Neutrophil (primary cell): ENCODE measurements at regions not wholly inside any gene's neighbourhood (a gene's known extent, or its start where the extent isn't known, plus 50 kb on each side); places are given as distances from the start of the nearest gene placed in this dataset.
"Not testable (repeated sequence)": the region's sequence is repeated elsewhere in the genome, so short reads cannot be mapped to it uniquely, and the experiment has no call there.

Experiments used
- H3K27ac ChIP-seq: fragments of 200-600 bp; sonication (generic); 2 replicates; pipeline ENCODE4 v1.5.1; 2016; ENCODE audit warnings: mild to moderate bottlenecking, moderate library complexity
- H3K27me3 ChIP-seq: fragments of 200-600 bp; sonication (generic); 2 replicates; pipeline ENCODE4 v1.6.0; 2016; ENCODE audit warnings: mild to moderate bottlenecking
- H3K36me3 ChIP-seq: fragments of 200-600 bp; sonication (generic); 2 replicates; pipeline ENCODE4 v1.5.1; 2017
- H3K4me1 ChIP-seq, 2 experiments: fragments of 200-600 bp in 1 of 2; sonication (generic) in 1 of 2; 1 replicate in 1 of 2; 2 replicates in 1 of 2; pipeline versions ENCODE4 v1.5.1 to v1.6.1; 2013 to 2016; ENCODE audit warnings: low read depth in 1 of 2, low read length in 1 of 2, mild to moderate bottlenecking in 1 of 2, moderate library complexity in 1 of 2; ENCODE audit not compliant: control insufficient read depth in 1 of 2, insufficient read depth in 1 of 2
- H3K4me3 ChIP-seq, 2 experiments: fragments of 200-600 bp in 1 of 2; sonication (generic) in 1 of 2; 1 replicate in 1 of 2; 2 replicates in 1 of 2; pipeline ENCODE4 v1.5.1; 2013 to 2016; ENCODE audit warnings: low read depth in 1 of 2, low read length in 1 of 2, mild to moderate bottlenecking in 1 of 2, moderate library complexity in 1 of 2
- H3K9me3 ChIP-seq: fragments of 200-600 bp; sonication (generic); 2 replicates; pipeline ENCODE4 v1.5.1; 2016
- TF ChIP-seq, protein P1 (sequence below): fragments of 200-600 bp; sonication (generic); IDR thresholded peaks from 2 replicates; pipeline ENCODE4 v1.5.1; 2016; ENCODE audit warnings: antibody characterized with exemption

DNA sequence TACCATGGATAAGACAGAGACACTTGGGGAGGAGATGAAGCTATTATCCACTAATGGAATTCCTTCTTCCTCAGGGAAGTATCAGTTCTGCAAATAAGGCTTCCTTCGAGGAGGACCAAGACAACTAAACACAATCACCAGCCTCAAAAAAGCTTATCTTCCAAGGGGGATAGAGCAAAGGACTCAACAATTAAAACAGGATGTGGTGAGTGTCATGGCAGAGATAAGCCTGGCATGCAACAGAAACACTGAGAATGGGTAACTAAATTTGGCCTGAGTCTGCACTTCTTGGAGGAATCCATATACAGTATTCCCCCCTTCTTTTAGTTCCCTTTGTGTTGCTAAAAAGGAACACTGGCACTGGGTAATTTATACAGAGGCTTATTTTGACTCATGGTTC lies 1285.2 kb downstream of the GATA3 start:
- Histone ChIP-seq H3K4me1 (no peaks in the 10 kb centered on the region), H3K27ac (no peak overlapping the region), H3K9me3 (no peaks in the 10 kb centered on the region), H3K27me3 (no peaks in the 10 kb centered on the region), H3K36me3 (no peaks in the 10 kb centered on the region), H3K4me3 (no peak overlapping the region)
- TF ChIP-seq, protein P1, sequence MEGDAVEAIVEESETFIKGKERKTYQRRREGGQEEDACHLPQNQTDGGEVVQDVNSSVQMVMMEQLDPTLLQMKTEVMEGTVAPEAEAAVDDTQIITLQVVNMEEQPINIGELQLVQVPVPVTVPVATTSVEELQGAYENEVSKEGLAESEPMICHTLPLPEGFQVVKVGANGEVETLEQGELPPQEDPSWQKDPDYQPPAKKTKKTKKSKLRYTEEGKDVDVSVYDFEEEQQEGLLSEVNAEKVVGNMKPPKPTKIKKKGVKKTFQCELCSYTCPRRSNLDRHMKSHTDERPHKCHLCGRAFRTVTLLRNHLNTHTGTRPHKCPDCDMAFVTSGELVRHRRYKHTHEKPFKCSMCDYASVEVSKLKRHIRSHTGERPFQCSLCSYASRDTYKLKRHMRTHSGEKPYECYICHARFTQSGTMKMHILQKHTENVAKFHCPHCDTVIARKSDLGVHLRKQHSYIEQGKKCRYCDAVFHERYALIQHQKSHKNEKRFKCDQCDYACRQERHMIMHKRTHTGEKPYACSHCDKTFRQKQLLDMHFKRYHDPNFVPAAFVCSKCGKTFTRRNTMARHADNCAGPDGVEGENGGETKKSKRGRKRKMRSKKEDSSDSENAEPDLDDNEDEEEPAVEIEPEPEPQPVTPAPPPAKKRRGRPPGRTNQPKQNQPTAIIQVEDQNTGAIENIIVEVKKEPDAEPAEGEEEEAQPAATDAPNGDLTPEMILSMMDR: no peak

DNA sequence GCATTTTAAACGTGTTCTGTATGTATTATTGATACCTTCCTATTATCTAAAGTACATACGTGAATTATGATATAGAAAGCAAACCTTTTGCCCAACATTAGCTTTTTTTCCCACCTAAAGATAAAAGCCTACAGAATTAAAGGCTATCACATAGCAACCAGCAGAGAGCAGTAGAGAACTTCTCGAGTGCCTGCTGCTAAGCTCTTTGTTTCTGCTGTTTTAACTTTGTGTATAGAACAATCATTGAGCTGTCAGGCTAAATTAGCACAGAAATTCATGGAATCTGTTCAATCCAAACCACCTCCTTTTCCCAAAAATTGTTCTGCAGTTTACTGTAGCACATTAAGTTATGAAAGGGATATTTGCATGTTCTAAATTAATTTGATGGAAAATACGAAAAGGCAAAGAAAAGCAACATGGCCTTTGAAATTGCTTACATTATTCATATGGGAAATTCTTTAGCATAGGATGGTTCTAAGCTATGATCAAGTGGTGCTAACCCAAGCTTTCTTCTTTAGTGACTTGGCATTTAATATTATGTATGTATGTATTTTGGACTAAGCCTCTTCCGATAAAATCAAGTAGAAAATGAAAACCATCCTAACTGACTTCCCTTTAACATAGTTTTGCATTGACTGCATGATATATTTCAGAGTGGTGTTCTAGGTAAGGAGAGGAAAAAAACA lies 1288.5 kb downstream of the GATA3 start:
- H3K4me1 ChIP-seq: no peaks in the 10 kb centered on the region
- no peaks in the 10 kb centered on the region for H3K9me3 ChIP-seq
- no peaks in the 10 kb centered on the region for H3K27me3 ChIP-seq
- no peak overlapping the region for H3K27ac ChIP-seq
- no peaks in the 10 kb centered on the region for H3K36me3 ChIP-seq
- TF ChIP-seq, protein P1: no peak
- H3K4me3 ChIP-seq: no peak overlapping the region

DNA sequence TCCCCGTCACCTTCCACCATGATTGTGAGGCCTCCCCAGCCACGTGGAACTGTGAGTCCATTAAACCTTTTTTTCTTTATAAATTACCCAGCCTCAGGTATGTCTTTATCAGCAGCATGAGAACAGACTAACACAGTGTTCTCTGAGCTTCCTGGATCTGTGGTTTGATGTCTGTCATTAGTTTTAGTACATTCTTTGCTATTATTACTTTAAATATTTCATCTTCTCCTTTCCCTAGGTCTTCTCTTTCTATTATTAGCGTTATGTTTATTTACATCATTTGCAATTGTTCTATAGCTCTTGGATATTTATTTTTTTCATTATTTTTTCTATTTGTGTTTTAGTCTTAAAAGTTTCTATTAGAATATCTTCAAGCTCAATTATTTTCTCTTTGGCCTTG lies 1293.4 kb downstream of the GATA3 start:
- H3K4me3 ChIP-seq, H3K9me3 ChIP-seq, H3K27ac ChIP-seq, H3K36me3 ChIP-seq, H3K27me3 ChIP-seq, H3K4me1 ChIP-seq: not testable (repeated sequence)

DNA sequence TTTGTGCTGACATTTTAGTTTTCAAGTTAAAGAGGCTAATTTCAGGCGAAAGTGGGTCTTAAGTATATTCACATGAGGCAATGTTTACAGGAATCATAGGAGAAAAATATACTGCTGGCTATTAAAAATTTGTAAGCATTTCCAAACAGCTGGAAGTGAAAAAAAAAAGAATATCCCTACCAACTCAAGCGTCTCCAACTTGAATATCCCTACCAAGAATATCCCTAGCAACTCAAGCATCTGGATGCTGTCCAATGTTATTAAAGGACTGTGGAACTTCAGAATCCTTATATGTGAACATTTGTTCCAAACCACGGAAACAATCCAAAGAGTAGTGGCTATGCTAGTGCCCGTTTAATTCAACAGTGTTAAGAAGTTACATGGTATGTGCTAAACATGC lies 1303.0 kb downstream of the GATA3 start:
- Histone ChIP-seq H3K27me3 (no peaks in the 10 kb centered on the region), H3K27ac (no peak overlapping the region), H3K36me3 (no peaks in the 10 kb centered on the region), H3K4me1 (no peaks in the 10 kb centered on the region), H3K9me3 (no peaks in the 10 kb centered on the region), H3K4me3 (no peak overlapping the region)
- TF ChIP-seq, protein P1: no peak

DNA sequence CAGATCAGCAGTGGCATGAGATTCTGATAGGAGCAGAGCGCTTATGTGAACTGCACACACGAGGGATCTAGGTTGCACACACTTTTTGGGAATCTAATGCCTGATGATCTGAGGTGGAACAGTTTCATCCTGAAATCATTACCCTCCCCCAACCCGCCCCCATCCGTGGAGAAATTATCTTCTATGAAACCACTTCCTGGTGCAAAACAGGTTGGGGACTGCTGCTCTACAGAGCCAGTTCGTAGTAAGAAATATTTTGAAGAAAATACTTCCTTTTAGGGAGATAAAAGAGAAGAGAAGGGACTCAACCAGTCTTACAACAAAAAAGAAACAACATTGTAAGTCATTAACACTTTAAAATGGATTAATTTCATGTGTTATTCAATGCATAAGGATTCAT lies 1308.2 kb downstream of the GATA3 start:
- H3K27ac ChIP-seq: no peak overlapping the region
- H3K27me3 ChIP-seq: no peaks in the 10 kb centered on the region
- TF ChIP-seq, protein P1: no peak
- no peak overlapping the region for H3K4me3 ChIP-seq
- H3K36me3 ChIP-seq: no peaks in the 10 kb centered on the region
- H3K9me3 ChIP-seq: no peaks in the 10 kb centered on the region
- no peaks in the 10 kb centered on the region for H3K4me1 ChIP-seq

DNA sequence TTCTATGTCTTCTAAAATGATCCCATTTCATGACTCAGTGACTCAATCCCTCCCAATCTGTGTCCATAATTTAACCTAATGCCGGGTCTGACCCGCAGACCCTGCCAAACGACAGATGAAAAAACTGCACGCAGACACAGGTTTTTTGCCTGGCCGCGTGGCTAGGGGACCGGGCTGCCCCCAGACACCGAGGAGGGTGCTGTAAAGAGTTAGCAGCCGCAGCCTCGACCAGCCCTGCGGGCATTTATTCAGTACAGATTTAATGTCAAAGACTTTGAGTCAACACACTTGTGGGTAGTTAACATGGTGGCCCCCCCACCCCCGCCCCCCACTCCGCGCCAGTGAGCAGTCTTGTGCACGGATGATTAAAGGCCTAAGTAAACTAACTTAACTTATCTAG lies 1324.7 kb downstream of the GATA3 start:
- Histone ChIP-seq H3K4me1 (no peaks in the 10 kb centered on the region), H3K36me3 (no peaks in the 10 kb centered on the region), H3K27ac (no peak overlapping the region), H3K4me3 (no peak overlapping the region), H3K9me3 (no peaks in the 10 kb centered on the region), H3K27me3 (no peaks in the 10 kb centered on the region)
- TF ChIP-seq, protein P1: no peak
